H9 (cell line): ENCODE measurements at regions not wholly inside any gene's neighbourhood (a gene's known extent, or its start where the extent isn't known, plus 50 kb on each side); places are given as distances from the start of the nearest gene placed in this dataset.
"Not testable (repeated sequence)": the region's sequence is repeated elsewhere in the genome, so short reads cannot be mapped to it uniquely, and the experiment has no call there.

Experiments used
- DNase-seq: peaks from one replicate; pipeline ENCODE4 v3.0.0-alpha.2; 2017
- H2AFZ ChIP-seq: one replicate; pipeline ENCODE4 v1.6.1; 2013; ENCODE audit warnings: mild to moderate bottlenecking, low read length, control low read depth, moderate library complexity
- H2AK5ac ChIP-seq: 2 replicates; pipeline ENCODE4 v1.6.1; 2013; ENCODE audit warnings: low read length, control low read depth, mixed read lengths; ENCODE audit not compliant: insufficient read length
- H2BK120ac ChIP-seq: one replicate; pipeline ENCODE4 v1.6.1; 2013; ENCODE audit warnings: low read depth, mild to moderate bottlenecking, low read length, control low read depth, inconsistent platforms; ENCODE audit not compliant: poor library complexity, severe bottlenecking
- H2BK12ac ChIP-seq: 2 replicates; pipeline ENCODE4 v1.6.1; 2013; ENCODE audit warnings: low read length, control low read depth, mixed read lengths, low read depth; ENCODE audit not compliant: insufficient read length
- H2BK15ac ChIP-seq: 2 replicates; pipeline ENCODE4 v1.6.1; 2013; ENCODE audit warnings: low read depth, low read length, control low read depth
- H2BK20ac ChIP-seq: one replicate; pipeline ENCODE4 v1.6.1; 2013; ENCODE audit warnings: low read depth, mild to moderate bottlenecking, low read length, control low read depth, inconsistent platforms; ENCODE audit not compliant: poor library complexity, severe bottlenecking
- H2BK5ac ChIP-seq: 2 replicates; pipeline ENCODE4 v1.6.1; 2013; ENCODE audit warnings: low read length, control low read depth, mixed read lengths; ENCODE audit not compliant: insufficient read length
- H3K14ac ChIP-seq: 2 replicates; pipeline ENCODE4 v1.6.1; 2013; ENCODE audit warnings: low read length, control low read depth; ENCODE audit not compliant: insufficient read depth
- H3K18ac ChIP-seq: 2 replicates; pipeline ENCODE4 v1.6.1; 2013; ENCODE audit warnings: low read depth, mild to moderate bottlenecking, mixed read lengths, low read length, control low read depth; ENCODE audit not compliant: insufficient read length
- H3K23ac ChIP-seq: 2 replicates; pipeline ENCODE4 v1.6.1; 2013; ENCODE audit warnings: low read length, control low read depth, mixed read lengths, low read depth; ENCODE audit not compliant: insufficient read length
- H3K23me2 ChIP-seq: 2 replicates; pipeline ENCODE4 v1.6.1; 2013; ENCODE audit warnings: low read depth, mild to moderate bottlenecking, mixed read lengths, low read length, control low read depth; ENCODE audit not compliant: insufficient read length, poor library complexity, severe bottlenecking
- H3K27ac ChIP-seq: 2 replicates; pipeline ENCODE4 v1.5.1; 2013; ENCODE audit warnings: low read length, control low read depth, mixed read lengths, low read depth; ENCODE audit not compliant: insufficient read length
- H3K27me3 ChIP-seq: 2 replicates; pipeline ENCODE4 v1.6.1; 2013; ENCODE audit warnings: low read length, control low read depth, inconsistent platforms; ENCODE audit not compliant: insufficient read depth
- H3K4ac ChIP-seq: 2 replicates; pipeline ENCODE4 v1.6.1; 2013; ENCODE audit warnings: low read depth, mild to moderate bottlenecking, control low read depth, inconsistent platforms, low read length, moderate library complexity
- H3K4me1 ChIP-seq: 2 replicates; pipeline ENCODE4 v1.6.1; 2013; ENCODE audit warnings: low read length, control low read depth, inconsistent platforms; ENCODE audit not compliant: insufficient read depth
- H3K4me2 ChIP-seq: 2 replicates; pipeline ENCODE4 v1.6.1; 2013; ENCODE audit warnings: low read length, control low read depth, mixed read lengths; ENCODE audit not compliant: insufficient read length, insufficient read depth
- H3K56ac ChIP-seq: 2 replicates; pipeline ENCODE4 v1.6.1; 2013; ENCODE audit warnings: low read depth, mild to moderate bottlenecking, mixed read lengths, low read length, control low read depth; ENCODE audit not compliant: insufficient read length
- H3K79me1 ChIP-seq: 2 replicates; pipeline ENCODE4 v1.6.1; 2013; ENCODE audit warnings: low read depth, mild to moderate bottlenecking, moderate library complexity, low read length, control low read depth, inconsistent platforms; ENCODE audit not compliant: insufficient read depth, poor library complexity, severe bottlenecking
- H3K79me2 ChIP-seq: 2 replicates; pipeline ENCODE4 v1.6.1; 2013; ENCODE audit warnings: low read length, control low read depth, inconsistent platforms; ENCODE audit not compliant: insufficient read depth
- H3K9ac ChIP-seq: 2 replicates; pipeline ENCODE4 v1.6.1; 2013; ENCODE audit warnings: low read length, control low read depth, mixed read lengths; ENCODE audit not compliant: insufficient read length; ENCODE audit errors: extremely low read depth
- H3K9me3 ChIP-seq: one replicate; pipeline ENCODE4 v1.6.1; 2013; ENCODE audit warnings: low read depth, low read length, inconsistent platforms; ENCODE audit not compliant: control insufficient read depth
- H3T11ph ChIP-seq: one replicate; pipeline ENCODE4 v1.6.1; 2013; ENCODE audit warnings: mild to moderate bottlenecking, low read length, control low read depth, inconsistent platforms
- H4K20me1 ChIP-seq: one replicate; pipeline ENCODE4 v1.6.1; 2013; ENCODE audit not compliant: control insufficient read depth, insufficient read length, insufficient read depth
- H4K5ac ChIP-seq: 2 replicates; pipeline ENCODE4 v1.6.1; 2013; ENCODE audit warnings: low read depth, mild to moderate bottlenecking, mixed read lengths, low read length, control low read depth; ENCODE audit not compliant: insufficient read length
- H4K8ac ChIP-seq: replicated peaks from 2 replicates; pipeline ENCODE4 v1.6.1; 2013; ENCODE audit warnings: low read length, control low read depth, mixed read lengths, low read depth; ENCODE audit not compliant: insufficient read length
- H4K91ac ChIP-seq: 2 replicates; pipeline ENCODE4 v1.6.1; 2013; ENCODE audit warnings: low read depth, mild to moderate bottlenecking, moderate library complexity, mixed read lengths, low read length, control low read depth; ENCODE audit not compliant: insufficient read length
- H3K27ac Mint-ChIP-seq, 3 experiments: 2 replicates in 2 of 3; 3 replicates in 1 of 3; pipeline ENCODE4 v1.8.0; 2020 to 2021; ENCODE audit warnings: mixed read lengths in 3 of 3, mild to moderate bottlenecking in 1 of 3, moderate library complexity in 1 of 3
- H3K27me3 Mint-ChIP-seq: 2 replicates; pipeline ENCODE4 v1.8.0; 2021; ENCODE audit warnings: low read depth, mild to moderate bottlenecking, moderate library complexity, mixed read lengths
- H3K36me3 Mint-ChIP-seq, 3 experiments: 2 replicates in 2 of 3; 3 replicates in 1 of 3; pipeline ENCODE4 v1.8.0; 2020 to 2021; ENCODE audit warnings: low read depth in 3 of 3, mixed read lengths in 3 of 3; ENCODE audit not compliant: insufficient read depth in 1 of 3
- H3K4me1 Mint-ChIP-seq, 2 experiments: 2 replicates each; pipeline ENCODE4 v1.8.0; 2020; ENCODE audit warnings: mixed read lengths in 2 of 2
- H3K4me3 Mint-ChIP-seq, 2 experiments: 2 replicates in 1 of 2; 3 replicates in 1 of 2; pipeline ENCODE4 v1.8.0; 2020 to 2021; ENCODE audit warnings: mild to moderate bottlenecking in 2 of 2, mixed read lengths in 2 of 2, moderate library complexity in 1 of 2
- H3K9me3 Mint-ChIP-seq, 2 experiments: 2 replicates in 1 of 2; 3 replicates in 1 of 2; pipeline ENCODE4 v1.8.0; 2020; ENCODE audit warnings: mild to moderate bottlenecking in 2 of 2, mixed read lengths in 2 of 2, moderate library complexity in 1 of 2
- WGBS: extraction: QIAGEN DNeasy Blood & Tissue Kit; methylation state at CpG from one replicate; pipeline ENCODE4 v1.1.7; 2013; ENCODE audit warnings: missing lambda C conversion rate, low lambda C conversion rate, mixed read lengths; ENCODE audit not compliant: insufficient read length; ENCODE audit errors: extremely low coverage; 5-methylcytosine and 5-hydroxymethylcytosine counted together
- TF ChIP-seq, protein P1 (sequence below): fragments of 200-600 bp; sonication (generic); conservative IDR thresholded peaks from 3 replicates; pipeline ENCODE4 v1.8.0; 2021; ENCODE audit warnings: antibody characterized with exemption, mild to moderate bottlenecking

DNA sequence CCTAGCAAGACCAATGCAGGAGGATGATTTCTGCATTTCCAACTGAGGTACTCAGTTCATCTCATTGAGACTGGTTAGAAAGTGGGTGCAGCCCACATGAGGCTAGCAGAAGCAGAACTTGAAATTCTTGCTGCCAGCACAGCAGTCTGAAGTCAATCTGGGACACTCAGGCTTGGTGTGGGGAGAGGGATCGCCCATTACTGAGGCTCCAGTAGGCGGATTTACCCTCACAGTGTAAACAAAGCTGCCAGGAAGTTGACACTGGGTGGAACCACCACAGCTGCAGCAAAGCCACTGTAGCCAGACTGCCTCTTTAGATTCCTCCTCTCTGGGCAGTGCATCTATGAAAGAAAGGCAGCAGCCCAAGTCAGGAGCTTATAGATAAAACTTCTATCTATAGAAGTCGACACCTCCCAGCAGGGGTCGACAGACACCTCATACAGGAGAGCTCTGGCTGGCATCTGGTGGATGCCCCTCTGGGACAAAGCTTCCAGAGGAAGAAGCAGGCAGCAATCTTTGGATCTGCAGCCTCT is 1793.4 kb downstream of the OLFM4 start:
- H4K91ac ChIP-seq, H3K27ac Mint-ChIP-seq, H3K4ac ChIP-seq, H3K4me1 ChIP-seq, H3K56ac ChIP-seq, H4K5ac ChIP-seq, H3K18ac ChIP-seq, H3K27me3 ChIP-seq, H2BK20ac ChIP-seq, H2AFZ ChIP-seq, H2AK5ac ChIP-seq, H3K79me2 ChIP-seq, H3K23me2 ChIP-seq, H3K4me3 Mint-ChIP-seq, H3K9me3 ChIP-seq, H3K27ac ChIP-seq, H3K9ac ChIP-seq, H3T11ph ChIP-seq, H2BK120ac ChIP-seq, H2BK15ac ChIP-seq, H2BK5ac ChIP-seq, H3K23ac ChIP-seq, H3K4me2 ChIP-seq, H2BK12ac ChIP-seq, H4K8ac ChIP-seq, H3K4me1 Mint-ChIP-seq, H3K79me1 ChIP-seq, H3K14ac ChIP-seq, H4K20me1 ChIP-seq, H3K27me3 Mint-ChIP-seq: not testable (repeated sequence)
- no CpG with 5 or more reads among the region's 4 CpGs for WGBS
- DNase-seq = peak; percentile 25
- TF ChIP-seq, protein P1, sequence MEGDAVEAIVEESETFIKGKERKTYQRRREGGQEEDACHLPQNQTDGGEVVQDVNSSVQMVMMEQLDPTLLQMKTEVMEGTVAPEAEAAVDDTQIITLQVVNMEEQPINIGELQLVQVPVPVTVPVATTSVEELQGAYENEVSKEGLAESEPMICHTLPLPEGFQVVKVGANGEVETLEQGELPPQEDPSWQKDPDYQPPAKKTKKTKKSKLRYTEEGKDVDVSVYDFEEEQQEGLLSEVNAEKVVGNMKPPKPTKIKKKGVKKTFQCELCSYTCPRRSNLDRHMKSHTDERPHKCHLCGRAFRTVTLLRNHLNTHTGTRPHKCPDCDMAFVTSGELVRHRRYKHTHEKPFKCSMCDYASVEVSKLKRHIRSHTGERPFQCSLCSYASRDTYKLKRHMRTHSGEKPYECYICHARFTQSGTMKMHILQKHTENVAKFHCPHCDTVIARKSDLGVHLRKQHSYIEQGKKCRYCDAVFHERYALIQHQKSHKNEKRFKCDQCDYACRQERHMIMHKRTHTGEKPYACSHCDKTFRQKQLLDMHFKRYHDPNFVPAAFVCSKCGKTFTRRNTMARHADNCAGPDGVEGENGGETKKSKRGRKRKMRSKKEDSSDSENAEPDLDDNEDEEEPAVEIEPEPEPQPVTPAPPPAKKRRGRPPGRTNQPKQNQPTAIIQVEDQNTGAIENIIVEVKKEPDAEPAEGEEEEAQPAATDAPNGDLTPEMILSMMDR = 0 out of 3 replicates have a peak, but pooled peaks have one; percentile 12
- Mint-ChIP-seq H3K9me3 (peaks cover 30 to 36% of the 10 kb centered on the region in 2 experiments), H3K36me3 (peaks cover 23 to 49% (median 24%) of the 10 kb centered on the region in 3 experiments)

DNA sequence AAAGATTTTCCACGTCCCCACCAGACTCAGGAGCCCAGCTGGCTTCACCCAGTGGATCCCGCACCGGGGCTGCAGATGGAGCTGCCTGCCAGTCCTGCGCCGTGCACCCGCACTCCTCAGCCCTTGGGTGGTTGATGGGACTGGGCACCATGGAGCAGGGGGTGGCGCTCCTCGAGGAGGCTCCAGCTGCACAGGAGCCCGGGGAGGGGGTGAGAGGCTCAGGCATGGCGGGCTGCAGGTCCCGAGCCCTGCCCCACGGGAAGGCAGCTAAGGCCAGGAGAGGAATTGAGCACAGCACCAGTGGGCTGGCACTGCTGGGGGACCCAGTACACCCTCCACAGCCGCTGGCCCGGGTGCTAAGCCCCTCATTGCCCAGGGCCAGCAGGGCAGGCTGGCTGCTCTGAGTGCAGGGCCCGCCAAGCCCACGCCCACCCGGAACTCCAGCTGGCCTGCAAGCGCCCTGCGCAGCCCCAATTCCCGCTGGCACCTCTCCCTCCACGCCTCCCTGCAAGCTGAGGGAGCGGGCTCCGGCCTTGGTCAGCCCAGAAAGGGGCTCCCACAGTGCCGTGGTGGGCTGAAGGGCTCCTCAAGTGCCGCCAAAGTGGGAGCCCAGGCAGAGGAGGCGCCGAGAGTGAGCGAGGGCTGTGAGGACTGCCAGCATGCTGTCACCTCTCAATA is 1800.9 kb downstream of the OLFM4 start:
- H3K36me3 Mint-ChIP-seq = peaks cover 15 to 38% (median 18%) of the 10 kb centered on the region in 3 experiments

More for the DNA sequence above, 1800.9 kb downstream of the OLFM4 start:
- not testable (repeated sequence) for H3K79me1 ChIP-seq, H3K79me2 ChIP-seq, H3K56ac ChIP-seq, H3K27ac ChIP-seq, H2BK120ac ChIP-seq, H3K4me1 ChIP-seq, H3K18ac ChIP-seq, H3T11ph ChIP-seq, H3K23me2 ChIP-seq, DNase-seq, H3K27me3 ChIP-seq, H2BK15ac ChIP-seq, H4K8ac ChIP-seq, H3K27me3 Mint-ChIP-seq, H3K4me1 Mint-ChIP-seq, H4K5ac ChIP-seq, H3K9ac ChIP-seq, H4K91ac ChIP-seq, H2AFZ ChIP-seq, H3K9me3 ChIP-seq, H3K4ac ChIP-seq, H3K27ac Mint-ChIP-seq, H3K23ac ChIP-seq, H4K20me1 ChIP-seq, H3K4me3 Mint-ChIP-seq, H2BK5ac ChIP-seq, H2BK20ac ChIP-seq, H2BK12ac ChIP-seq, H3K14ac ChIP-seq, H2AK5ac ChIP-seq, H3K4me2 ChIP-seq
- no CpG with 5 or more reads among the region's 28 CpGs for WGBS
- peaks cover 23 to 24% of the 10 kb centered on the region in 2 experiments for H3K9me3 Mint-ChIP-seq
